Skeletal muscle tissue (tissue), 3 donors: ENCODE measurements at regions not wholly inside any gene's neighbourhood (a gene's known extent, or its start where the extent isn't known, plus 50 kb on each side); places are given as distances from the start of the nearest gene placed in this dataset.

ENCODE experiments used
- H3K27ac ChIP-seq: one replicate; pipeline ENCODE4 v1.7.0; 2013; ENCODE audit warnings: mild to moderate bottlenecking, low read depth, low read length, inconsistent platforms
- H3K27me3 ChIP-seq, 3 donors: one replicate each; pipeline ENCODE4 v1.7.0; 2013; ENCODE audit warnings: low read length in 3 of 3; ENCODE audit not compliant: control insufficient read depth in 3 of 3, insufficient read depth in 3 of 3
- H3K36me3 ChIP-seq, 3 donors: one replicate each; pipeline ENCODE4 v1.7.0; 2013; ENCODE audit warnings: low read length in 3 of 3; ENCODE audit not compliant: control insufficient read depth in 3 of 3, insufficient read depth in 3 of 3
- H3K4me1 ChIP-seq, 3 donors: one replicate each; pipeline ENCODE4 v1.7.0; 2013; ENCODE audit warnings: low read length in 3 of 3, mild to moderate bottlenecking in 3 of 3; ENCODE audit not compliant: control insufficient read depth in 3 of 3, insufficient read depth in 3 of 3
- H3K4me3 ChIP-seq, 3 donors: one replicate each; pipeline ENCODE4 v1.7.0; 2013; ENCODE audit warnings: low read length in 3 of 3
- H3K9ac ChIP-seq, 3 donors: one replicate each; pipeline ENCODE4 v1.7.0; 2013; ENCODE audit warnings: low read length in 3 of 3, mild to moderate bottlenecking in 3 of 3, moderate library complexity in 2 of 3, low read depth in 1 of 3
- H3K9me3 ChIP-seq, 3 donors: one replicate each; pipeline ENCODE4 v1.7.0; 2013; ENCODE audit warnings: low read length in 3 of 3; ENCODE audit not compliant: control insufficient read depth in 3 of 3
- donor health status: Osteomylitis.

GRCh38 chr22:27487600-27488452, 313.7 kb downstream of the MN1 start:
- H3K9ac ChIP-seq, result no peak overlapping the region
- peaks cover 0 to 10% (median 5%) of the 10 kb centered on the region in 3 donors for H3K27me3 ChIP-seq
- H3K36me3 ChIP-seq, result no peaks in the 10 kb centered on the region
- H3K4me1 ChIP-seq, result peaks cover 5 to 15% (median 14%) of the 10 kb centered on the region in 3 donors
- no peak overlapping the region for H3K4me3 ChIP-seq
- no peak overlapping the region for H3K27ac ChIP-seq
- no peaks in the 10 kb centered on the region for H3K9me3 ChIP-seq

GRCh38 chr22:27488456-27489177, 312.9 kb downstream of the MN1 start:
- no peak overlapping the region for H3K4me3 ChIP-seq
- no peak overlapping the region for H3K9ac ChIP-seq
- H3K27ac ChIP-seq, result no peak overlapping the region
- peaks cover 5 to 15% (median 14%) of the 10 kb centered on the region in 3 donors for H3K4me1 ChIP-seq
- peaks cover 0 to 6% (median 0%) of the 10 kb centered on the region in 3 donors for H3K27me3 ChIP-seq
- H3K36me3 ChIP-seq, result no peaks in the 10 kb centered on the region
- no peaks in the 10 kb centered on the region for H3K9me3 ChIP-seq

GRCh38 chr22:27489178-27489675, 312.3 kb downstream of the MN1 start:
- H3K36me3 ChIP-seq, result no peaks in the 10 kb centered on the region
- H3K9ac ChIP-seq, result no peak overlapping the region
- no peak overlapping the region for H3K27ac ChIP-seq
- H3K9me3 ChIP-seq, result no peaks in the 10 kb centered on the region
- H3K4me1 ChIP-seq, result peaks cover 5 to 17% (median 15%) of the 10 kb centered on the region in 3 donors
- peaks cover 0 to 3% (median 0%) of the 10 kb centered on the region in 3 donors for H3K27me3 ChIP-seq
- H3K4me3 ChIP-seq, result no peak overlapping the region

- Histone ChIP-seq H3K36me3 (no peaks in the 10 kb centered on the region), H3K27ac (no peak overlapping the region), H3K4me3 (no peak overlapping the region), H3K9ac (no peak overlapping the region), H3K27me3 (peaks cover 0 to 3% (median 0%) of the 10 kb centered on the region in 3 donors), H3K4me1 (peaks cover 5 to 22% (median 15%) of the 10 kb centered on the region in 3 donors), H3K9me3 (no peaks in the 10 kb centered on the region)
These were observed 311.5 kb downstream of the MN1 start for GRCh38 chr22:27490080-27490479.

GRCh38 chr22:27491888-27492287, 309.7 kb downstream of the MN1 start:
- no peaks in the 10 kb centered on the region for H3K27me3 ChIP-seq
- no peak overlapping the region for H3K9ac ChIP-seq
- H3K4me1 ChIP-seq, result peaks cover 5 to 22% (median 15%) of the 10 kb centered on the region in 3 donors
- H3K27ac ChIP-seq, result no peak overlapping the region
- no peaks in the 10 kb centered on the region for H3K9me3 ChIP-seq
- no peak overlapping the region for H3K4me3 ChIP-seq
- no peaks in the 10 kb centered on the region for H3K36me3 ChIP-seq

- no peaks in the 10 kb centered on the region for H3K36me3 ChIP-seq
- H3K27me3 ChIP-seq, result no peaks in the 10 kb centered on the region
- no peak overlapping the region for H3K9ac ChIP-seq
- H3K9me3 ChIP-seq, result no peaks in the 10 kb centered on the region
- H3K27ac ChIP-seq, result no peak overlapping the region
- no peak overlapping the region for H3K4me3 ChIP-seq
- peaks cover 5 to 22% (median 15%) of the 10 kb centered on the region in 3 donors for H3K4me1 ChIP-seq
These were observed 308.9 kb downstream of the MN1 start for GRCh38 chr22:27492566-27493201.

- Histone ChIP-seq H3K9ac (no peak overlapping the region), H3K4me3 (no peak overlapping the region), H3K36me3 (no peaks in the 10 kb centered on the region), H3K4me1 (peaks cover 4 to 18% (median 13%) of the 10 kb centered on the region in 3 donors), H3K27ac (no peak overlapping the region), H3K27me3 (no peaks in the 10 kb centered on the region), H3K9me3 (no peaks in the 10 kb centered on the region)
These were observed 307.8 kb downstream of the MN1 start for GRCh38 chr22:27493796-27494195.

- Histone ChIP-seq H3K9ac (no peak overlapping the region), H3K27ac (no peak overlapping the region), H3K36me3 (no peaks in the 10 kb centered on the region), H3K27me3 (no peaks in the 10 kb centered on the region), H3K4me1 (peaks cover 0 to 16% (median 4%) of the 10 kb centered on the region in 3 donors), H3K4me3 (no peak overlapping the region), H3K9me3 (no peaks in the 10 kb centered on the region)
These were observed 306.8 kb downstream of the MN1 start for GRCh38 chr22:27494785-27495184.

- Histone ChIP-seq H3K9me3 (no peaks in the 10 kb centered on the region), H3K4me1 (peaks cover 0 to 13% (median 1%) of the 10 kb centered on the region in 3 donors)
These were observed 306.2 kb downstream of the MN1 start for GRCh38 chr22:27495325-27495724.

More at GRCh38 chr22:27495325-27495724, 306.2 kb downstream of the MN1 start:
- H3K27ac ChIP-seq, result no peak overlapping the region
- no peaks in the 10 kb centered on the region for H3K27me3 ChIP-seq
- H3K36me3 ChIP-seq, result no peaks in the 10 kb centered on the region
- H3K4me3 ChIP-seq, result no peak overlapping the region
- no peak overlapping the region for H3K9ac ChIP-seq
